AG04449 (cell line): ENCODE measurements at regions not wholly inside any gene's neighbourhood (a gene's known extent, or its start where the extent isn't known, plus 50 kb on each side); places are given as distances from the start of the nearest gene placed in this dataset.

Experiments
- CTCF ChIA-PET: fragments of 350-600 bp; formaldehyde crosslinking; extraction: SDS; loops from one replicate; lab custom pipeline; 2021; ENCODE audit warnings: antibody characterized with exemption; lab: Yijun Ruan, JAX
- POLR2A ChIA-PET: fragments of 400-600, 350-600 bp; formaldehyde crosslinking; extraction: SDS; loops from one replicate; lab custom pipeline; 2020; ENCODE audit warnings: antibody characterized with exemption, inconsistent platforms; lab: Yijun Ruan, JAX
- DNase-seq: peaks from one replicate; pipeline ENCODE4 v3.0.0-alpha.2; 2010; ENCODE audit warnings: low read depth, low spot score
- H3K4me3 ChIP-seq: 2 replicates; pipeline ENCODE4 v1.5.1; 2011; ENCODE audit warnings: low read depth, mild to moderate bottlenecking, control low read depth, low read length
- CTCF ChIP-seq: IDR thresholded peaks from one replicate; pipeline ENCODE4 v1.5.1; 2011; ENCODE audit warnings: mild to moderate bottlenecking, moderate library complexity, low read length, control low read depth, inconsistent platforms; ENCODE audit not compliant: insufficient read depth; ENCODE audit errors: missing control alignments

- no peak for TF ChIP-seq CTCF
Measured at GRCh38 chr5:136435946-136436543, 70.7 kb upstream of the TRPC7 start.

GRCh38 chr5:136434795-136435194 is 69.5 kb upstream of the TRPC7 start:
- ChIA-PET POLR2A (no interaction called here), CTCF (no interaction called here)
- no peak for TF ChIP-seq CTCF
- no peak for DNase-seq
- no peak overlapping the region for H3K4me3 ChIP-seq

More at GRCh38 chr5:136435946-136436543, 70.7 kb upstream of the TRPC7 start:
- H3K4me3 ChIP-seq, result no peak overlapping the region
- DNase-seq, result no peak
- ChIA-PET POLR2A (no interaction called here), CTCF (no interaction called here)

GRCh38 chr5:136432705-136433104 is 67.4 kb upstream of the TRPC7 start:
- DNase-seq, result no peak
- TF ChIP-seq CTCF, result no peak
- CTCF ChIA-PET, result interaction anchor here (2.0 kb wide), 1 partner anchor 184 kb away, joined by 7 read pairs; no protein-coding TSS in a partner anchor
- POLR2A ChIA-PET, result no interaction called here
- no peak overlapping the region for H3K4me3 ChIP-seq

- CTCF ChIA-PET, result no interaction called here
- no peak for TF ChIP-seq CTCF
- DNase-seq, result no peak
- no peak overlapping the region for H3K4me3 ChIP-seq
- POLR2A ChIA-PET, result no interaction called here
Measured at GRCh38 chr5:136430081-136430480, 64.7 kb upstream of the TRPC7 start.

GRCh38 chr5:136427426-136427825 is 62.1 kb upstream of the TRPC7 start:
- no peak overlapping the region for H3K4me3 ChIP-seq
- no peak for DNase-seq
- ChIA-PET POLR2A (no interaction called here), CTCF (interaction anchor here (0.7 to 4.2 kb wide), 2 partner anchors 34 to 177 kb away, joined by 3 to 43 read pairs; no protein-coding TSS in a partner anchor)
- TF ChIP-seq CTCF, result no peak

- POLR2A ChIA-PET, result no interaction called here
- CTCF ChIA-PET, result interaction anchor here (1.2 to 4.2 kb wide), 4 partner anchors 170 to 538 kb away, joined by 3 to 43 read pairs (median 4); no protein-coding TSS in a partner anchor
- DNase-seq, result no peak
- H3K4me3 ChIP-seq, result no peak overlapping the region
- no peak for TF ChIP-seq CTCF
Measured at GRCh38 chr5:136425921-136426320, 60.6 kb upstream of the TRPC7 start.
